GM19025 (cell line): ENCODE measurements at regions not wholly inside any gene's neighbourhood (a gene's known extent, or its start where the extent isn't known, plus 50 kb on each side); places are given as distances from the start of the nearest gene placed in this dataset.
"Not testable (repeated sequence)": the region's sequence is repeated elsewhere in the genome, so short reads cannot be mapped to it uniquely, and the experiment has no call there.

ENCODE experiments used
- ATAC-seq: cut with Tn5 transposase; IDR thresholded peaks from one replicate; pipeline ENCODE4 v1.9.1; 2021; ENCODE audit warnings: mild to moderate bottlenecking, low read depth, moderate library complexity; ENCODE audit not compliant: unreplicated experiment

GRCh38 chr20:53734006-53734688 is 140.5 kb upstream of the ZNF217 start:
- ATAC-seq = no peak

- ATAC-seq = no peak
These were observed 138.0 kb upstream of the ZNF217 start for GRCh38 chr20:53731595-53731994.

GRCh38 chr20:53728359-53728758 is 134.7 kb upstream of the ZNF217 start:
- ATAC-seq = no peak

GRCh38 chr20:53727239-53727638 is 133.6 kb upstream of the ZNF217 start:
- not testable (repeated sequence) for ATAC-seq

- ATAC-seq = no peak
These were observed 131.9 kb upstream of the ZNF217 start for GRCh38 chr20:53725575-53725970.

- no peak for ATAC-seq
These were observed 130.0 kb upstream of the ZNF217 start for GRCh38 chr20:53723621-53724020.

GRCh38 chr20:53723045-53723444 is 129.4 kb upstream of the ZNF217 start:
- ATAC-seq = no peak

GRCh38 chr20:53722515-53723036 is 128.9 kb upstream of the ZNF217 start:
- ATAC-seq = no peak

GRCh38 chr20:53721445-53721963 is 127.9 kb upstream of the ZNF217 start:
- not testable (repeated sequence) for ATAC-seq

- not testable (repeated sequence) for ATAC-seq
These were observed 125.6 kb upstream of the ZNF217 start for GRCh38 chr20:53719171-53719803.

GRCh38 chr20:53718142-53719021 is 124.7 kb upstream of the ZNF217 start:
- no peak for ATAC-seq

- ATAC-seq = no peak
These were observed 122.8 kb upstream of the ZNF217 start for GRCh38 chr20:53716395-53716794.

- no peak for ATAC-seq
These were observed 120.9 kb upstream of the ZNF217 start for GRCh38 chr20:53714524-53714923.

- no peak for ATAC-seq
These were observed 119.9 kb upstream of the ZNF217 start for GRCh38 chr20:53713328-53714056.

- ATAC-seq = no peak
These were observed 118.8 kb upstream of the ZNF217 start for GRCh38 chr20:53712212-53712977.

GRCh38 chr20:53711333-53712211 is 117.9 kb upstream of the ZNF217 start:
- no peak for ATAC-seq

GRCh38 chr20:53708129-53708968 is 114.7 kb upstream of the ZNF217 start:
- ATAC-seq = no peak
